PC-9 (cell line): ENCODE measurements at regions not wholly inside any gene's neighbourhood (a gene's known extent, or its start where the extent isn't known, plus 50 kb on each side); places are given as distances from the start of the nearest gene placed in this dataset.

Experiments used
- BruUV-seq: library from RNA; stranded (reverse); fragments of 400-500 nt; replicated peaks from 2 replicates; lab custom pipeline; 2021; lab: Mats Ljungman, UMichigan
- CTCF ChIA-PET: fragments of 300-600 bp; sonication (Branson Sonifier 250); formaldehyde crosslinking; loops from one replicate; lab custom pipeline; 2022; ENCODE audit warnings: antibody characterized with exemption; lab: Charles Lee
- POLR2A ChIA-PET: fragments of 300-600 bp; sonication (Branson Sonifier 250); formaldehyde crosslinking; loops from one replicate; lab custom pipeline; 2022; ENCODE audit warnings: antibody characterized with exemption; ENCODE audit not compliant: unreplicated experiment; lab: Charles Lee
- DNase-seq, 2 experiments: peaks; one replicate each; pipeline versions ENCODE4 v3.0.0 to v3.0.0-alpha.2; 2015 to 2022; ENCODE audit warnings: mixed read lengths in 1 of 2
- H2AFZ ChIP-seq: fragments of 200-600 bp; sonication (generic); 2 replicates; pipeline ENCODE4 v1.8.1; 2017; ENCODE audit warnings: antibody characterized with exemption
- H3F3A ChIP-seq: fragments of 200-600 bp; sonication (generic); 2 replicates; pipeline ENCODE4 v1.8.1; 2017; ENCODE audit warnings: antibody characterized with exemption, mild to moderate bottlenecking, low read depth; ENCODE audit not compliant: insufficient read depth
- H3K27ac ChIP-seq: fragments of 200-600 bp; sonication (generic); 2 replicates; pipeline ENCODE4 v1.6.1; 2016; ENCODE audit warnings: mixed run types
- H3K27me3 ChIP-seq: fragments of 200-600 bp; sonication (generic); 2 replicates; pipeline ENCODE4 v1.6.1; 2016; ENCODE audit warnings: low read depth, mixed run types; ENCODE audit not compliant: insufficient read depth
- H3K36me3 ChIP-seq: fragments of 200-600 bp; sonication (generic); 2 replicates; pipeline ENCODE4 v1.6.1; 2016; ENCODE audit warnings: low read depth, mixed run types
- H3K4me1 ChIP-seq: fragments of 200-600 bp; sonication (generic); replicated peaks from 2 replicates; pipeline ENCODE4 v1.6.1; 2016; ENCODE audit warnings: mixed run types; ENCODE audit not compliant: insufficient read depth
- H3K4me2 ChIP-seq: fragments of 200-600 bp; sonication (generic); 2 replicates; pipeline ENCODE4 v1.6.1; 2017; ENCODE audit warnings: mixed run types
- H3K4me3 ChIP-seq: fragments of 200-600 bp; sonication (generic); 2 replicates; pipeline ENCODE4 v1.6.1; 2016; ENCODE audit warnings: mixed run types
- H3K79me2 ChIP-seq: fragments of 200-600 bp; sonication (generic); 2 replicates; pipeline ENCODE4 v1.6.1; 2017; ENCODE audit warnings: low read depth, mixed run types
- H3K9me2 ChIP-seq: fragments of 200-600 bp; sonication (generic); 2 replicates; pipeline ENCODE4 v1.8.1; 2017; ENCODE audit warnings: mild to moderate bottlenecking; ENCODE audit not compliant: insufficient read depth
- H3K9me3 ChIP-seq: fragments of 200-600 bp; sonication (generic); 2 replicates; pipeline ENCODE4 v1.8.1; 2016; ENCODE audit warnings: low read depth; ENCODE audit not compliant: insufficient read depth
- H4K20me1 ChIP-seq: fragments of 200-600 bp; sonication (generic); 2 replicates; pipeline ENCODE4 v1.8.1; 2017; ENCODE audit not compliant: insufficient read depth
- EZH2 ChIP-seq: fragments of 200-600 bp; sonication (generic); IDR thresholded peaks from 2 replicates; pipeline ENCODE4 v1.8.0; 2017; ENCODE audit warnings: antibody characterized with exemption, low read depth
- intact Hi-C: fragments of 100-400 bp; cut with micrococcal nuclease; formaldehyde crosslinking; loops from one replicate; pipeline ENCODE4 v1.10.0; 2022; ENCODE audit not compliant: unreplicated experiment
- TF ChIP-seq, protein P1 (sequence below): fragments of 200-600 bp; sonication (generic); conservative IDR thresholded peaks from 2 replicates; pipeline ENCODE4 v1.6.1; 2017; ENCODE audit warnings: mixed run types, antibody characterized with exemption, mild to moderate bottlenecking, moderate library complexity

DNA sequence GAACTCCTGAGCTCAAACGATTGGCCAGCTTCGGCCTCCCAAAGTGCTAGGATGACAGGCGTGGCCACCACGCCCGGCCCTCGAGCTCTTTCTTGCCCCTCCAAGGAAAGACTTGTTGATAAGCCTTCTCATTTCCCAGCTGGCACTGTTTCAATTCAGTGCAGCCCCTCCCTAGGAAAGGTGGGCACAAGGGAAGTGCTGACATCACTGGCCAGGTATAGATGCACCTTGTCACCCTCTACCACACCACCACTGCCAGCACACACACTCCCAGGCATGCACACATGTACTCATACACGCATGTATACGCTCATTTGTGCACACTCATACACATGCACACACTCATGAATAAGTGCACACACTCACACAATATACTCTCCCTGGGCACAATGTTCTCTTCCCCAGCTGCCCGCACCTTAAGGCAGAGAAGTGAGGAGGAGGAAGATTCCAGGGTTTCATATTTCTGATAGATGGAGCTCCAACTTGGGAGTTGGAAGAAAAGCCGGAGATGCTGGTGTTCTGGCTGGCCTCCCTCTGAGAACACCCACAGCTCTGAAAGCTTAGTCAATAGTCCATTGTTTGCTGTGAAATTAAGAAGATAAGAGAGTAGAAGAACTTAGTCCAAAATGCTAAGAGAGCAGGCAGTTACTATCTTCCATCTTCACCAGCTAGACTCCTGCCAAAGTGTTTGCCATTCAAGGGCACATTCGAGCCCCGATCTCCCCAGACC, 196.7 kb downstream of the FOXO1 start:
- Histone ChIP-seq H3F3A (no peaks in the 10 kb centered on the region), H3K79me2 (no peaks in the 10 kb centered on the region), H3K27me3 (no peaks in the 10 kb centered on the region), H3K36me3 (no peaks in the 10 kb centered on the region), H3K27ac (no peak overlapping the region), H2AFZ (no peak overlapping the region), H3K4me2 (no peak overlapping the region), H3K9me3 (no peaks in the 10 kb centered on the region), H4K20me1 (no peaks in the 10 kb centered on the region), H3K4me3 (no peak overlapping the region), H3K4me1 (no peaks in the 10 kb centered on the region), H3K9me2 (no peaks in the 10 kb centered on the region)
- CTCF ChIA-PET, result no interaction called here
- TF ChIP-seq EZH2, result no peak
- TF ChIP-seq, protein P1, sequence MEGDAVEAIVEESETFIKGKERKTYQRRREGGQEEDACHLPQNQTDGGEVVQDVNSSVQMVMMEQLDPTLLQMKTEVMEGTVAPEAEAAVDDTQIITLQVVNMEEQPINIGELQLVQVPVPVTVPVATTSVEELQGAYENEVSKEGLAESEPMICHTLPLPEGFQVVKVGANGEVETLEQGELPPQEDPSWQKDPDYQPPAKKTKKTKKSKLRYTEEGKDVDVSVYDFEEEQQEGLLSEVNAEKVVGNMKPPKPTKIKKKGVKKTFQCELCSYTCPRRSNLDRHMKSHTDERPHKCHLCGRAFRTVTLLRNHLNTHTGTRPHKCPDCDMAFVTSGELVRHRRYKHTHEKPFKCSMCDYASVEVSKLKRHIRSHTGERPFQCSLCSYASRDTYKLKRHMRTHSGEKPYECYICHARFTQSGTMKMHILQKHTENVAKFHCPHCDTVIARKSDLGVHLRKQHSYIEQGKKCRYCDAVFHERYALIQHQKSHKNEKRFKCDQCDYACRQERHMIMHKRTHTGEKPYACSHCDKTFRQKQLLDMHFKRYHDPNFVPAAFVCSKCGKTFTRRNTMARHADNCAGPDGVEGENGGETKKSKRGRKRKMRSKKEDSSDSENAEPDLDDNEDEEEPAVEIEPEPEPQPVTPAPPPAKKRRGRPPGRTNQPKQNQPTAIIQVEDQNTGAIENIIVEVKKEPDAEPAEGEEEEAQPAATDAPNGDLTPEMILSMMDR, result no peak
- no peak for DNase-seq
- BruUV-seq, result no TSS peak
- intact Hi-C loops, result no loop called here
- POLR2A ChIA-PET, result interaction anchor here (0.6 kb wide), 1 partner anchor 191 kb away, joined by 9 read pairs; no protein-coding TSS in a partner anchor

DNA sequence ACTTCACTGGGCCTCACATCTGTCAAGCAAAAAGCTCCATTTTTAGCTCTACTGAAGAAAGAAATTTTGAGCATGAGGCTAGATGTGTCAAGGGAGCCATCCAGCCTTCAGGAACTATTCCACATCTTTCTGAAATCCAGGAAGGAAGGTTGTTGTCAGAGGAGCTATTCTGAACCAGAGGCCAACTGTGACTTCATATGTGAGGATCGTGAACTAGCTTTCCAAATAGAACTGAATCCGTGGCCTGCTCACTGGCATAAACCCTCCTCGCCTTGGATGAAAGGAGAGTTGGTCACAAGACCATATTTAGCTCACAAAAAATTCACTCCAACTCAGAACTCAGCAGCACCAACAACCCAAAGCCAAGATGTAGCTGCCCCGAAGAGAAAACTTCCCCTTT, 195.8 kb downstream of the FOXO1 start:
- ChIA-PET POLR2A (interaction anchor here (0.6 kb wide), 1 partner anchor 203 kb away, joined by 3 read pairs; no protein-coding TSS in a partner anchor), CTCF (no interaction called here)
- no peaks in the 10 kb centered on the region for H4K20me1 ChIP-seq
- H3K27me3 ChIP-seq, result no peaks in the 10 kb centered on the region
- H3K4me1 ChIP-seq, result no peaks in the 10 kb centered on the region
- no peaks in the 10 kb centered on the region for H3K9me3 ChIP-seq
- H3K36me3 ChIP-seq, result no peaks in the 10 kb centered on the region
- H3K27ac ChIP-seq, result no peak overlapping the region
- DNase-seq, result no peak
- no peak overlapping the region for H3K4me2 ChIP-seq
- no peak overlapping the region for H2AFZ ChIP-seq
- intact Hi-C loops, result no loop called here
- H3F3A ChIP-seq, result no peaks in the 10 kb centered on the region
- no peaks in the 10 kb centered on the region for H3K9me2 ChIP-seq
- no peaks in the 10 kb centered on the region for H3K79me2 ChIP-seq
- no peak overlapping the region for H3K4me3 ChIP-seq
- BruUV-seq, result no TSS peak
- TF ChIP-seq, protein P1, result no peak
- no peak for TF ChIP-seq EZH2

DNA sequence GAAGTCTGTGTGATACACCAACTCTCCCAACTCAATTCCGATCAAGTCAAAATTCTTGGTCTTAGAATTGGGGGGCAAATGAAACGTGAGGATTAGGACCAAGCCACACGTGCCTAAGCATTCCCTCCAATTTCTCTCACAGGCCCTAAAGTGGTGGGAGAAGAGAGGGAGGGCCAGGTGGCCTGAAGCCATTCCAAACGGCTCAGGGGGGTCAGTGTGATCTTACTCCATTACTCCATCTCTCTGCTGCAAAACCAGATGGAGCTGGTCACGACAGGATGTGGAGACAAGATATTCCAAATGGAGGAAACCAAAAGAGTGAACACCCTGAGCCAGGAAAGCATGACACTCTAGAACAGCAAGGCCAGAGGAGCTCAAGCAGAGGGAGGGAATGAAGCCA, 195.4 kb downstream of the FOXO1 start:
- no peak overlapping the region for H3K4me3 ChIP-seq
- no peak overlapping the region for H3K27ac ChIP-seq
- H3K9me3 ChIP-seq, result no peaks in the 10 kb centered on the region
- intact Hi-C loops, result no loop called here
- DNase-seq, result no peak
- H3K36me3 ChIP-seq, result no peaks in the 10 kb centered on the region
- ChIA-PET POLR2A (interaction anchor here (0.6 kb wide), 1 partner anchor 202 kb away, joined by 3 read pairs; no protein-coding TSS in a partner anchor), CTCF (no interaction called here)
- H3K4me2 ChIP-seq, result no peak overlapping the region
- H2AFZ ChIP-seq, result no peak overlapping the region
- no peaks in the 10 kb centered on the region for H3K4me1 ChIP-seq
- H3K9me2 ChIP-seq, result no peaks in the 10 kb centered on the region
- no TSS peak for BruUV-seq
- no peaks in the 10 kb centered on the region for H3F3A ChIP-seq
- no peaks in the 10 kb centered on the region for H3K79me2 ChIP-seq
- TF ChIP-seq, protein P1, result no peak
- no peak for TF ChIP-seq EZH2
- H4K20me1 ChIP-seq, result no peaks in the 10 kb centered on the region
- no peaks in the 10 kb centered on the region for H3K27me3 ChIP-seq
